Caco-2 (cell line): ENCODE measurements at regions not wholly inside any gene's neighbourhood (a gene's known extent, or its start where the extent isn't known, plus 50 kb on each side); places are given as distances from the start of the nearest gene placed in this dataset.
A peak's percentile ranks its signal among the peaks of the same experiment; 100 is the strongest.

Experiments
- BruUV-seq: library from RNA; stranded (reverse); fragments of 400-500 nt; replicated peaks from 2 replicates; lab custom pipeline; 2021; lab: Mats Ljungman, UMichigan
- CTCF ChIA-PET: fragments of 300-600 bp; sonication (Branson Sonifier 250); formaldehyde crosslinking; loops from one replicate; lab custom pipeline; 2022; ENCODE audit warnings: antibody characterized with exemption; lab: Charles Lee
- POLR2A ChIA-PET: fragments of 300-600 bp; sonication (Branson Sonifier 250); formaldehyde crosslinking; loops from one replicate; lab custom pipeline; 2022; ENCODE audit warnings: antibody characterized with exemption; lab: Charles Lee
- DNase-seq, 2 experiments: peaks; one replicate each; pipeline versions ENCODE4 v3.0.0 to v3.0.0-alpha.2; 2020 to 2022
- H3K27me3 ChIP-seq: replicated peaks from 2 replicates; pipeline ENCODE4 v1.6.0; 2011; ENCODE audit warnings: low read length; ENCODE audit not compliant: control insufficient read depth, insufficient read depth
- H3K36me3 ChIP-seq: 2 replicates; pipeline ENCODE4 v1.5.1; 2011; ENCODE audit warnings: low read length; ENCODE audit not compliant: control insufficient read depth, insufficient read depth
- H3K4me1 ChIP-seq: fragments of 250-450 bp; sonication (Bioruptor Pico); 2 replicates; pipeline ENCODE4 v1.5.1; 2020; ENCODE audit warnings: mild to moderate bottlenecking
- H3K4me3 ChIP-seq: 2 replicates; pipeline ENCODE4 v1.5.1; 2011; ENCODE audit warnings: low read depth, mild to moderate bottlenecking, control low read depth, low read length
- H3K9me3 ChIP-seq: fragments of 250-450 bp; sonication (Bioruptor Pico); 2 replicates; pipeline ENCODE4 v1.5.1; 2020; ENCODE audit warnings: mild to moderate bottlenecking, moderate library complexity
- H3K27ac Mint-ChIP-seq: one replicate; pipeline ENCODE4 v1.8.0; 2022; ENCODE audit warnings: mixed read lengths; ENCODE audit not compliant: unreplicated experiment
- H3K27me3 Mint-ChIP-seq: one replicate; pipeline ENCODE4 v1.8.0; 2022; ENCODE audit warnings: mixed read lengths; ENCODE audit not compliant: insufficient read depth, unreplicated experiment
- H3K36me3 Mint-ChIP-seq: one replicate; pipeline ENCODE4 v1.8.0; 2022; ENCODE audit warnings: mild to moderate bottlenecking, mixed read lengths; ENCODE audit not compliant: insufficient read depth, unreplicated experiment
- H3K4me1 Mint-ChIP-seq: one replicate; pipeline ENCODE4 v1.8.0; 2022; ENCODE audit warnings: low read depth, mixed read lengths; ENCODE audit not compliant: unreplicated experiment
- H3K4me3 Mint-ChIP-seq: one replicate; pipeline ENCODE4 v1.8.0; 2022; ENCODE audit warnings: mild to moderate bottlenecking, moderate library complexity, mixed read lengths; ENCODE audit not compliant: unreplicated experiment
- H3K9me3 Mint-ChIP-seq: one replicate; pipeline ENCODE4 v1.8.0; 2022; ENCODE audit warnings: mixed read lengths; ENCODE audit not compliant: unreplicated experiment
- CTCF ChIP-seq, 2 experiments: fragments of 200-600 bp in 1 of 2; IDR thresholded peaks; 1 replicate in 1 of 2; 2 replicates in 1 of 2; pipeline versions ENCODE4 v1.5.1 to v1.8.0; 2011 to 2022; ENCODE audit warnings: antibody characterized with exemption in 1 of 2, control low read depth in 1 of 2, inconsistent platforms in 1 of 2, low read depth in 1 of 2, low read length in 1 of 2, mild to moderate bottlenecking in 1 of 2, moderate library complexity in 1 of 2; ENCODE audit not compliant: insufficient read depth in 1 of 2, severe bottlenecking in 1 of 2, unreplicated experiment in 1 of 2
- intact Hi-C: fragments of 100-400 bp; cut with micrococcal nuclease; formaldehyde crosslinking; loops from one replicate; pipeline ENCODE4 v1.10.0; 2022; ENCODE audit not compliant: unreplicated experiment

DNA sequence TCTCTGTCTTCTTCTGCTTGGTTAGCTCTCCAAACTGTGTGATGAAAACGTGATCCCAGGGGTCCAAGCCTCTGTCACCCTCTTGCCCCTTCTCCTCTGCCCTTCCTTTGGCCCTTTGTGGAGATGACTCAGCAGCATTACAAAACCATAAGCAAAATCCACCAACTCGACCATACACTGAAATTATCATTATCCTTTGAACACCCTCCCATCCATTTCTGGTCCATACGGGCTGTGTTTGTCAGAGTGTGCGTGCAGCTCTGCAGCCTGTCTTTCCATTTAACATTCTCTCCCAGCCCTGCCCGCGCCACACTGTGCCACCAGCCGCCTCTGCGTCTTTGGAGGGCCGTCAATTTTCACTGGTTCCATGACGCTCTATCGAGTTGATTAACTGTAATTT is 69.2 kb downstream of the SLC25A47 start:
- BruUV-seq: no TSS peak
- ChIA-PET POLR2A (no interaction called here), CTCF (no interaction called here)
- intact Hi-C loops: no loop called here
- Histone ChIP-seq H3K4me3 (no peak overlapping the region), H3K36me3 (no peaks in the 10 kb centered on the region), H3K9me3 (no peaks in the 10 kb centered on the region), H3K4me1 (no peaks in the 10 kb centered on the region), H3K27me3 (no peaks in the 10 kb centered on the region)
- Mint-ChIP-seq H3K27me3 (no peaks in the 10 kb centered on the region), H3K9me3 (no peaks in the 10 kb centered on the region), H3K4me3 (no peak overlapping the region), H3K27ac (no peak overlapping the region), H3K4me1 (peaks cover 9% of the 10 kb centered on the region), H3K36me3 (no peaks in the 10 kb centered on the region)
- no peak for TF ChIP-seq CTCF (IDR thresholded peaks at IDR 0.05; ENCODE audit: insufficient read depth in 1 of 2, low read depth in 1 of 2, low read length in 1 of 2, severe bottlenecking in 1 of 2, unreplicated experiment in 1 of 2)
- no peak for DNase-seq

GRCh38 chr14:100393362-100393761 is 70.2 kb downstream of the SLC25A47 start:
- no peaks in the 10 kb centered on the region for H3K9me3 Mint-ChIP-seq
- H3K27ac Mint-ChIP-seq: peak overlapping the region; percentile 37
- Histone ChIP-seq H3K27me3 (no peaks in the 10 kb centered on the region), H3K4me1 (peaks cover 9% of the 10 kb centered on the region), H3K4me3 (no peak overlapping the region), H3K9me3 (no peaks in the 10 kb centered on the region), H3K36me3 (no peaks in the 10 kb centered on the region)
- POLR2A ChIA-PET: no interaction called here
- H3K4me3 Mint-ChIP-seq: no peak overlapping the region
- no peaks in the 10 kb centered on the region for H3K36me3 Mint-ChIP-seq
- CTCF ChIA-PET: no interaction called here
- DNase-seq: no peak
- no peaks in the 10 kb centered on the region for H3K27me3 Mint-ChIP-seq
- no peak for TF ChIP-seq CTCF (IDR thresholded peaks at IDR 0.05; ENCODE audit: insufficient read depth in 1 of 2, low read depth in 1 of 2, low read length in 1 of 2, severe bottlenecking in 1 of 2, unreplicated experiment in 1 of 2)
- intact Hi-C loops: no loop called here
- BruUV-seq: no TSS peak
- peaks cover 17% of the 10 kb centered on the region for H3K4me1 Mint-ChIP-seq

GRCh38 chr14:100393906-100394732 is 71.0 kb downstream of the SLC25A47 start:
- ChIA-PET CTCF (no interaction called here), POLR2A (no interaction called here)
- Histone ChIP-seq H3K4me1 (peaks cover 12% of the 10 kb centered on the region), H3K36me3 (no peaks in the 10 kb centered on the region), H3K27me3 (no peaks in the 10 kb centered on the region), H3K4me3 (no peak overlapping the region), H3K9me3 (no peaks in the 10 kb centered on the region)
- BruUV-seq: no TSS peak
- Mint-ChIP-seq H3K9me3 (no peaks in the 10 kb centered on the region), H3K4me3 (no peak overlapping the region), H3K36me3 (no peaks in the 10 kb centered on the region), H3K27me3 (no peaks in the 10 kb centered on the region), H3K27ac (peak overlapping the region; percentile 37), H3K4me1 (peaks cover 17% of the 10 kb centered on the region)
- no peak for TF ChIP-seq CTCF (IDR thresholded peaks at IDR 0.05; ENCODE audit: insufficient read depth in 1 of 2, low read depth in 1 of 2, low read length in 1 of 2, severe bottlenecking in 1 of 2, unreplicated experiment in 1 of 2)
- no peak for DNase-seq
- intact Hi-C loops: no loop called here
